NOMO-1 (cell line): ENCODE measurements at regions not wholly inside any gene's neighbourhood (a gene's known extent, or its start where the extent isn't known, plus 50 kb on each side); places are given as distances from the start of the nearest gene placed in this dataset.
"Not testable (repeated sequence)": the region's sequence is repeated elsewhere in the genome, so short reads cannot be mapped to it uniquely, and the experiment has no call there.

ENCODE experiments used
- DNase-seq, 2 experiments: peaks; one replicate each; lab custom pipeline; 2025; ENCODE audit not compliant: unreplicated experiment in 2 of 2; lab: John Stamatoyannopoulos, UW

DNA sequence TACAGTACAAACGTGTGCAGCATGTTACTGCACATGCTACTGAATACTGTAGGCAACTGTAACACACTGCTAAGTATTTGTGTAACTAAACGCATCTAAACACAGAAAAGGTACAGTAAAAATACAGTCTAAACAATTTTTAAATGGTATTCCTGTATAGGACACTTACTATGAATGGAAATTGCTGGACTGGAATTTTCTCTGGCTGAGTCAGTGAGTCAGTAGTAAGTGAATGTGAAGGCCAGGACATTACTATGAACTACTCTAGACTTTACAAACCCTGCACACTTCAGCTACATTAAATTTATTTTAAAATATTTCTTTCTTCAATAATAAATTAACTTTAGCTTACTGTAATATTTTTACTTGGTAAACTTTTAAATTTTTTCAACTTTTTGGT, 225.0 kb upstream of the TENT5A start:
- no peak for DNase-seq

- DNase-seq = no peak
Measured at GRCh38 chr6:81969814-81970213, 217.3 kb upstream of the TENT5A start.

- DNase-seq = peak; percentile 76 to 79
Measured at GRCh38 chr6:81969011-81969410, 216.5 kb upstream of the TENT5A start.

DNA sequence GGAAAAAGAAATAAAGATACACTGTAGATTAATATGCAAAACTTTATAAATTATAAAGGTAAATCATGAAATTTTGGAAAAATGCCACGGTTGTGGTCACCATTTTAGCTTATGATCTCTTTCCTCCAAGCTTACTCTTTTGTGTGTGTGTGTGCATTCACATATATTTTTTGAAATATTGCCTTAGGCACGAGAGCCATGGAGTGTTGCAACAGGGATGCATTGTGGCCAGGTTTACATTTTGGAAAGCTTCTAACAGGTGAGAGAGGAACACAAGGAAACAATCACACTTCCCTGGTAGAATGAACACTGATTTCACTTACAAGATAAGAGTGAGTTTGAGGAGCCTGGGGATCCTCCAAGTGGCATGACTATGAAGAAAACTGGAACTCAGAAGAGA, 214.5 kb upstream of the TENT5A start:
- DNase-seq = no peak

DNA sequence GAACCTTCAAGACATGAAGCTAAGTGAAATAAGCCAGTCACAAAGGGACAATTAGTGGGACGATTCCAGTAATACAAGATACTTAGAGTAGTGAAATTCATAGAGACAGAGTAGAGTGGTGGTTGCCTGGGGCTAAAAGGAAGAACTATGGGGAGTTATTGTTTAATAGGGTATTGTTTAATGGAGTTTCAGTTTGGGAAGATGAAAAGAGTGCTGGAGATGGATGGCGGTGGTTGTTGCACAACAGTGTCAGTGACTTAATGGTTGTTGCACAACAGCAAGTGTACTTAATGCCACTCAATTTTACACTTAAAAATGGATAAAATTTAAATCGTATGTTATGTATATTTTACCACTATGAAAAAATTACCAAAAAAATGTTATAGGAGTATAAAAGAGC, 209.7 kb upstream of the TENT5A start:
- peak; percentile 30 to 55 for DNase-seq

DNA sequence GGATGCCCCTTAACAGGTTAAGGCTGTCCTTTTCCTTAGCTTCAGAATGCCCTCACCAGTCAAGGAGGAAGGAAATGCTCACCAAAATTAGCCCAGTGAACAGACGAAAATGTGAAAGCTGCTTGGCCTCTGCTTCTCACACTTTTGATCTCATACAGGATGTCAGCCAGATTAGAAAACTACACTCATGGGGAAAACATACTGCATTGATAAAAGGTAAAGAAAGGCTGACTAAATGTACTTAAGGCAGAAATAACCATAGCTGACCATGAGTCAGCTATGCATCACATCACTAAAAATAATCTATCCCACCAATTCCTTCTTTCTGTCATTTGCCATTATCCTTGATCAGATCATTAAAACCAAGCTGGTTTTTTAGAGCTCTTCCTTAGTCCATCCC, 198.4 kb upstream of the TENT5A start:
- peak; percentile 15 to 17 for DNase-seq

- DNase-seq = no peak
Measured at GRCh38 chr6:81948861-81949260, 196.4 kb upstream of the TENT5A start.

- not testable (repeated sequence) for DNase-seq
Measured at GRCh38 chr6:81948196-81948595, 195.7 kb upstream of the TENT5A start.

GRCh38 chr6:81944661-81945060, 192.2 kb upstream of the TENT5A start:
- DNase-seq = no peak

GRCh38 chr6:81942842-81943241, 190.4 kb upstream of the TENT5A start:
- not testable (repeated sequence) for DNase-seq

- DNase-seq = no peak
Measured at GRCh38 chr6:81942067-81942370, 189.5 kb upstream of the TENT5A start.

- DNase-seq = no peak
Measured at GRCh38 chr6:81940451-81940985, 188.0 kb upstream of the TENT5A start.

DNA sequence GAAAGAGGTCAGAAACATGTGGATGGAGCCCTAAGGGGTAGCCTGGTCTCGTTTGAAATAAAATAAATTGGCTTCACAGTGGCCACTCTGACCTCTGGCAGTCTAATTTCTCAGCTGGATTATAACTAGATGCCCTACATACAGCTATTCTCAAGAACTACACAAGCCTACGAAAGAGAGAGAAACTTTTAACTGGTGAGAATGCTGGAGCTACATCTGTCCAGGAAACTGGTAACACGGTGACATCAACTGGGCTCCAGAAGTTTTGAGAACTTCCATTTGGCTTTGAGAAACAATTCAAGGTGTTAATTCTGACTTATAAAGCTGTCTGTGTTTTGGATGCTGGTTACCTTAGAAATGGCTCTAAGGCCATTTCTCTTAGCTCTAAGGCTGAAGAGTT, 187.3 kb upstream of the TENT5A start:
- DNase-seq = no peak

- DNase-seq = no peak
Measured at GRCh38 chr6:81938991-81939732, 186.7 kb upstream of the TENT5A start.

DNA sequence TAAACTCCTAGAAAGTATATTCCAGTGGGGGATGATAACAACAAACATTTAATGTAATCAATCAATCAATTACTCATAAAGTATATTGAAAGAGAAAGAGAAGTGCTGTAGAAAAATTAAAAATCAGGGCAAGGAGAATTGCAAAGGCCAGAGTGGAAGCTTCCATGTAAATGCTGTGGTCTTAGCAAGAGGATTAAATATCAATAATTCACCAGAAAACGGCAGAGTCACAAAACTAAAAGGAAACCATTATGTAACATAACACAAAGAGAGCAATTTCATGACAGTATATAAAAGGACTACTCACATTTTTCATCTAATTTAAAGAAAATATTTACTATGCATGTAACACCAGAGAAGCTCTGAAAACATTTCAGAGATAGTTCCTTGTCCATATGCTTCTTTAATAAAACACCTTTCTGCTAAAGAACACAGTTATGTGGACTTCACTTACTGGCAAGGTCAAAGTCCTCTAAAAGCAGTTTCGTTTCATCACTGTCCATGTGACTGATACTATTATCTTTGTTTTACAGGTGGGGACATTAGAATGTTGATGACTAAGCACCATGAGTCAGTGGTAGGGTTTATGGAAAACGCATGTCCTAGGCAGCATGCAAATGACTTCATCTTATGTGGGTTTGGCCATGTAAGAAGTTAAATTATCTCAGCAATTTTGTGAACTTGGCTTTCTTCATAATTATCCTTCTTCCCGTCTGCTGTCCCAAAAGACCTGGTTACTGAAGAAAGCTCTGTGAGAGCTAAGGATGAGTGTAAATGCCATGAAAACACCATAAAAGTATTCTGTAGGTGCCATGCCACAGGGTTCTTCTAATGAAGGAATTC, 185.8 kb upstream of the TENT5A start:
- peak; percentile 51 to 91 for DNase-seq

- no peak for DNase-seq
Measured at GRCh38 chr6:81937296-81937937, 184.9 kb upstream of the TENT5A start.

DNA sequence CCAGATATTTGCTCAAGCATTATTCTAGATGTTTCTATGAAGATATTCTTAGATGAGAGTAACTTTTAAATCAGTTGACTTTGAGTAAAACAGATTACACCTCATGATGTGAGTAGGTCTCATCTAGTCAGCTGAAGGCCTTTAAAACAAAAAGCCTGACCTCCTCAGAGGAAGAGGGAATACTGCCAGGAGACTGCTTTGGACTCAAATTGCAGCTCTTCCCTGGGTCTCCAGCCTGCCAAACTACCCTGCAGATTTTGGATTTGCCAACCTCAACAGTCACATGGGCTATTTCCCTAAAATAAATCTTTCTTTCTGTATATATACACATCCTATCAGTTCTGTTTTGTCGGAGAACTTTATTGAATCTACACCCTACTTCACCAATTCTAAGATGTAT, 182.5 kb upstream of the TENT5A start:
- DNase-seq = no peak

DNA sequence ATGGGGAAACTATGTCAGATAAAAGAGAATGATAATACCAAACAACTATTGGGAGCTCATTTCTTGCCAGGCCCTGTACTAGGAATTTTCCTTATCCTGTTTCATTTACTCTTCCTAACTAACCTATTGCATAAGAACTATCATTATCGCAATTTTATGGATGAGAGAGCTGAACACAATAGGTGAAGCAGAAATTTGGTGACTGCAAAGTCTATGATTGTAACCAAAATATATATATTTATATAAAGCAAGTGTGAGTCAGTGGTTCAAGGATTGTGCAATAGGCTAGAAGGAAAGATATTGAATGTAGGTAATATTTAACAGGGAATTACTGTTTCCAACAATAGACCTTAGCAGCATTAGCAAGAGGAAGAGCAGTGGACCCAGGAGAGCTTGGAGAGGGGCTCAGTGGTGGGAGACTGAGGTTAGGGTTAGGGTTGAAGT, 181.1 kb upstream of the TENT5A start:
- no peak for DNase-seq

- DNase-seq = no peak
Measured at GRCh38 chr6:81933089-81933488, 180.6 kb upstream of the TENT5A start.

DNA sequence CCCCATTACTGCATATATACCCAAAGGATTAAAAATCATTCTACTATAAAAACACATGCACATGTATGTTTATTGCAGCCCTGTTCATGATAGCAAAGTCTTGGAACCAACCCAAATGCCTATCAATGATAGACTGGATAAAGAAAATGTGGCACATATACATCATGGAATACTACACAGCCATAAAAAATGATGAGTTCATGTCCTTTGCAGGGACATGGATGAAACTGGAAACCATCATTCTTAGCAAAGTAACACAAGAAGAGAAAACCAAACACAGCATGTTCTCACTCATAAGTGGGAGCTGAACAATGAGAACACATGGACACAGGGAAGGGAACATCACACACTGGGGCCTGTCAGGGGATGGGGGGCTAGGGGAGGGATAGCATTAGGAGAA, 180.0 kb upstream of the TENT5A start:
- not testable (repeated sequence) for DNase-seq

GRCh38 chr6:81929828-81930227, 177.3 kb upstream of the TENT5A start:
- DNase-seq = no peak
